ENCODE measurements at regions not wholly inside any gene's neighbourhood (a gene's known extent, or its start where the extent isn't known, plus 50 kb on each side); places are given as distances from the start of the nearest gene placed in this dataset.

DNA sequence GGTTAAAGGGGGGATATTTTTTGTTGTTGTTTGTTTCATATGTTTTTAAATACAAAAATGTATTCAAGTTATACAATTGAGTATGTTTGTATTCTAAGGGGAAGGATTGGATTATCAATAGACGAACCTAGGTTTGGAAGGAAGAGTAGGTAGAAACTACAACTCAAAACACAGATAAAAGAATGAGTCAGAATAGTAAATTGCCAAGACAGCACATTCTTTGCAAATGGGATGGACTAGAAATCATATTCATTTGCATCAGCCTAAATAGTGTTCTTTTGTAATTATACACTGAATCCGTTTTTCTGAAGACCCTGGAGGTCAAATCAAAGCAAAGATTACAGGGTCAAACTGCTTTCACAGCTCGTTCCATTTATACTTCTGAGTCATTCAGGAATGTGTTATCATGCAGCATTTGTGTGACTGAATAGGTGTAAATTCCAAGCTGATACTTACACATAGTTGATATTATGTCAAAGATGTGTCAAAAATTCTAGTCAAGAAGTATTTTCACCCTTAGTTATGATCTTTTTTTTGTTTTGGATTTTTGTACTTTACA is 273.3 kb upstream of the FAT4 start:
- H3K4me1 Mint-ChIP-seq (ENCODE audit: low read depth, unreplicated experiment): peaks cover 14% of the 10 kb centered on the region
- intact Hi-C loops (cut with micrococcal nuclease; ENCODE audit: unreplicated experiment): no loop called here
- no peaks in the 10 kb centered on the region for H3K9me3 Mint-ChIP-seq (ENCODE audit: low read depth, unreplicated experiment)
- H3K27ac Mint-ChIP-seq (ENCODE audit: unreplicated experiment): no peak overlapping the region
- TF ChIP-seq, protein P1, sequence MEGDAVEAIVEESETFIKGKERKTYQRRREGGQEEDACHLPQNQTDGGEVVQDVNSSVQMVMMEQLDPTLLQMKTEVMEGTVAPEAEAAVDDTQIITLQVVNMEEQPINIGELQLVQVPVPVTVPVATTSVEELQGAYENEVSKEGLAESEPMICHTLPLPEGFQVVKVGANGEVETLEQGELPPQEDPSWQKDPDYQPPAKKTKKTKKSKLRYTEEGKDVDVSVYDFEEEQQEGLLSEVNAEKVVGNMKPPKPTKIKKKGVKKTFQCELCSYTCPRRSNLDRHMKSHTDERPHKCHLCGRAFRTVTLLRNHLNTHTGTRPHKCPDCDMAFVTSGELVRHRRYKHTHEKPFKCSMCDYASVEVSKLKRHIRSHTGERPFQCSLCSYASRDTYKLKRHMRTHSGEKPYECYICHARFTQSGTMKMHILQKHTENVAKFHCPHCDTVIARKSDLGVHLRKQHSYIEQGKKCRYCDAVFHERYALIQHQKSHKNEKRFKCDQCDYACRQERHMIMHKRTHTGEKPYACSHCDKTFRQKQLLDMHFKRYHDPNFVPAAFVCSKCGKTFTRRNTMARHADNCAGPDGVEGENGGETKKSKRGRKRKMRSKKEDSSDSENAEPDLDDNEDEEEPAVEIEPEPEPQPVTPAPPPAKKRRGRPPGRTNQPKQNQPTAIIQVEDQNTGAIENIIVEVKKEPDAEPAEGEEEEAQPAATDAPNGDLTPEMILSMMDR (IDR thresholded peaks at IDR 0.05; ENCODE audit: unreplicated experiment): no peak
- H3K27me3 Mint-ChIP-seq (ENCODE audit: unreplicated experiment): no peaks in the 10 kb centered on the region
- no peak for DNase-seq
- CTCF ChIA-PET: no interaction called here
- no peaks in the 10 kb centered on the region for H3K36me3 Mint-ChIP-seq (ENCODE audit: insufficient read depth, unreplicated experiment)
- no TSS peak for BruUV-seq (replicated peaks)
- H3K4me3 Mint-ChIP-seq (ENCODE audit: low read depth, unreplicated experiment): no peak overlapping the region

DNA sequence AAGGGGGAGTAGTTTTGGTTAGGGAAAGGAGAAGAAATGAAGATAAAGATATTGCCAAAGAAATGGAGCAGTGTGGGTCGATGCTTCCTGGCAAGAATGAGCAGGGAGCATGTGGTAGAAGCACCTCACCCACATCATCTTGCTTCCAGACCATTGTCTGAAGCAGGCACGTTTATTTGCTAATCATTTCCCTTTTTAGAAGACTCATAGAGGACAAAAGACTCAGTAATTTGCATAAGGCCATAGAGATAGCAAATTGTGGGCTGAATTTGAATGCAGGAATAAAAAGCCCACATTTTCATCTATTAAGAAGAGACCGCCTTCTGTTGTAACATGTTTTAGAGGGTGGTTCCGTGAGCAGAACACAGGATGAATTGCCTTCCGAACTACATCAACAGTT is 275.2 kb upstream of the FAT4 start:
- H3K36me3 Mint-ChIP-seq (ENCODE audit: insufficient read depth, unreplicated experiment): no peaks in the 10 kb centered on the region
- CTCF ChIA-PET: no interaction called here
- no peak for DNase-seq
- H3K27me3 Mint-ChIP-seq (ENCODE audit: unreplicated experiment): no peaks in the 10 kb centered on the region
- no peak overlapping the region for H3K27ac Mint-ChIP-seq (ENCODE audit: unreplicated experiment)
- no peaks in the 10 kb centered on the region for H3K9me3 Mint-ChIP-seq (ENCODE audit: low read depth, unreplicated experiment)
- intact Hi-C loops (cut with micrococcal nuclease; ENCODE audit: unreplicated experiment): no loop called here
- TF ChIP-seq, protein P1 (IDR thresholded peaks at IDR 0.05; ENCODE audit: unreplicated experiment): no peak
- peaks cover 14% of the 10 kb centered on the region for H3K4me1 Mint-ChIP-seq (ENCODE audit: low read depth, unreplicated experiment)
- H3K4me3 Mint-ChIP-seq (ENCODE audit: low read depth, unreplicated experiment): no peak overlapping the region
- BruUV-seq (replicated peaks): no TSS peak

DNA sequence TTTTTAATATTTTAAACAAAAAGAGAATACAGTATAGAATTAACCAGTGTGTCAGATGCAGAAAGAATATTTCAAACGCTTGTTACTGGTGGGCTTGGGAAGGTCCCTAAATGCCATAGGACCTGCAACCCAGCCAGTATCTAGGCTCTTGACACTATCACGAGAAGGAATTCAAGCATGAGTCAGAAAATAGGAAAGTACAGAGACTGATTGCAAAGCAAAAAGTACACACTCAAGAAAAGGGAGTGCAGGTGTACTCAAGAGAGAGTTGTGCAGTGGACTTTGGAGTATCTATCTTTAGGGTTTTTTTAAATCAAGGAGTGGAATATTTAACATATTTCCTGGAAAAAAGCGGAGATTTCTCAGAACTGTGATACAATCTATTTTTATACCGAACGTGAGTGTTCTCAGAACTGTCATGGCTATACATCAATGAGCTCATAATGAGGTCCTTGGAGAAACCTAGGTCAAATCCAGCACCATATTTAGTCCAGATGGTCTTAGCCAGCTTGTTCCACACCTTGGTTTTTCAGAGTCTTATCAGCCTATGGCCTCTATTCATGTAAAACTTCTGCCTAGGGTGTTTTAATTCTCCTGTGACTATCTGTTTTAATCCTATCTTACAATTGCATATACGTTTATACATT is 291.8 kb upstream of the FAT4 start:
- no peak for DNase-seq
- no TSS peak for BruUV-seq (replicated peaks)
- CTCF ChIA-PET: no interaction called here
- no peak overlapping the region for H3K4me3 Mint-ChIP-seq (ENCODE audit: low read depth, unreplicated experiment)
- H3K27me3 Mint-ChIP-seq (ENCODE audit: unreplicated experiment): no peaks in the 10 kb centered on the region
- TF ChIP-seq, protein P1 (IDR thresholded peaks at IDR 0.05; ENCODE audit: unreplicated experiment): no peak
- H3K9me3 Mint-ChIP-seq (ENCODE audit: low read depth, unreplicated experiment): no peaks in the 10 kb centered on the region
- intact Hi-C loops (cut with micrococcal nuclease; ENCODE audit: unreplicated experiment): no loop called here
- peak overlapping the region; percentile 36 for H3K27ac Mint-ChIP-seq (ENCODE audit: unreplicated experiment)
- H3K36me3 Mint-ChIP-seq (ENCODE audit: insufficient read depth, unreplicated experiment): peaks cover 5% of the 10 kb centered on the region
- H3K4me1 Mint-ChIP-seq (ENCODE audit: low read depth, unreplicated experiment): peaks cover 25% of the 10 kb centered on the region

DNA sequence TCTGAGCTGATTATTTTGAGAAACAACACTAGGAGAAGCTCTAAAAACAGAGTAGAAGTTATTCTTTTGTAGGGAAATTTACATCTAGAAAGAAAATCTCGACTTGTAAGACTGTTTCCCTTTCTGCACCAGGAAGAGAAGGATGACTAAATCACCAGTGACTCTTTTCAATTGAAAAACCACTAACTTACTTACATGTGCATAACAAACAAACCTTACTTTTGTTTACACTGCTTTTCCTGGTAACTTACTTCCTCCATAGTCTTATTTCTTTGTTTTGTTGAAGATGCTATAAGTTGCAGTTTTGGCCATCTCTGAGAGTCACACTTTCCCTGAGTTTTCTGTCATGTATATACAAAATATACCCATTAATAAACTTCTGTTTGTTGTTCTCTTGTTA is 293.6 kb upstream of the FAT4 start:
- peak overlapping the region; percentile 85 for H3K27ac Mint-ChIP-seq (ENCODE audit: unreplicated experiment)
- CTCF ChIA-PET: no interaction called here
- TF ChIP-seq, protein P1 (IDR thresholded peaks at IDR 0.05; ENCODE audit: unreplicated experiment): no peak
- H3K9me3 Mint-ChIP-seq (ENCODE audit: low read depth, unreplicated experiment): no peaks in the 10 kb centered on the region
- no peak overlapping the region for H3K4me3 Mint-ChIP-seq (ENCODE audit: low read depth, unreplicated experiment)
- no TSS peak for BruUV-seq (replicated peaks)
- intact Hi-C loops (cut with micrococcal nuclease; ENCODE audit: unreplicated experiment): no loop called here
- H3K27me3 Mint-ChIP-seq (ENCODE audit: unreplicated experiment): no peaks in the 10 kb centered on the region
- peaks cover 25% of the 10 kb centered on the region for H3K4me1 Mint-ChIP-seq (ENCODE audit: low read depth, unreplicated experiment)
- DNase-seq: no peak
- H3K36me3 Mint-ChIP-seq (ENCODE audit: insufficient read depth, unreplicated experiment): peaks cover 5% of the 10 kb centered on the region

All from Calu3 (cell line).